HCT116 (cell line): ENCODE measurements at regions not wholly inside any gene's neighbourhood (a gene's known extent, or its start where the extent isn't known, plus 50 kb on each side); places are given as distances from the start of the nearest gene placed in this dataset.

Experiments used
- ATAC-seq: fragments of 200-7000 bp; cut with Tn5 transposase; 2 replicates; pipeline ENCODE4 v1.9.1; 2020; ENCODE audit warnings: mild to moderate bottlenecking, moderate library complexity
- BruUV-seq: library from RNA; stranded (reverse); fragments of 400-500 nt; replicated peaks from 2 replicates; lab custom pipeline; 2021; lab: Mats Ljungman, UMichigan
- CTCF ChIA-PET: fragments of 300-600 bp; sonication (Branson Sonifier 250); formaldehyde crosslinking; loops from one replicate; lab custom pipeline; 2021; ENCODE audit warnings: antibody characterized with exemption; lab: Charles Lee
- POLR2A ChIA-PET: fragments of 300-600, 350-600 bp; sonication (Branson Sonifier 250); formaldehyde crosslinking; loops from one replicate; lab custom pipeline; 2021; ENCODE audit warnings: antibody characterized with exemption; lab: Charles Lee
- RAD21 ChIA-PET, 2 experiments: fragments of 300-600 bp; sonication (Branson Sonifier 250); formaldehyde crosslinking; loops; one replicate each; lab custom pipeline; 2023; ENCODE audit warnings: low total read pairs in 2 of 2; ENCODE audit not compliant: uncharacterized antibody in 2 of 2, unreplicated experiment in 2 of 2, low non-redundant PET in 1 of 2; lab: Charles Lee
- DNase-seq: peaks from one replicate; pipeline ENCODE4 v3.0.0-alpha.2; 2010; ENCODE audit warnings: low read depth, low spot score
- H2AFZ ChIP-seq: fragments of 200-600 bp; shearing (Covaris generic), sonication (generic); 2 replicates; pipeline ENCODE4 v1.6.1; 2017; ENCODE audit warnings: low read depth, mixed run types, mixed read lengths, antibody characterized with exemption, low read length; ENCODE audit not compliant: poor library complexity, severe bottlenecking
- H3K27ac ChIP-seq: 2 replicates; pipeline ENCODE4 v1.5.1; 2012; ENCODE audit warnings: low read depth, low read length
- H3K27me3 ChIP-seq: fragments of 200-600 bp; sonication (generic); 2 replicates; pipeline ENCODE4 v1.6.1; 2016; ENCODE audit warnings: mixed run types, low read length, mixed read lengths; ENCODE audit not compliant: insufficient read depth
- H3K36me3 ChIP-seq, 2 experiments: fragments of 200-500 bp in 1 of 2; fragments of 200-600 bp in 1 of 2; sonication (Bioruptor generic) in 1 of 2; sonication (generic) in 1 of 2; 2 replicates each; pipeline versions ENCODE4 v1.5.1 to v1.6.1; 2014 to 2016; ENCODE audit warnings: low read length in 2 of 2, inconsistent platforms in 1 of 2, mixed read lengths in 1 of 2, mixed run types in 1 of 2; ENCODE audit not compliant: insufficient read depth in 2 of 2, control insufficient read depth in 1 of 2
- H3K4me1 ChIP-seq, 2 experiments: fragments of 200-600 bp in 1 of 2; sonication (generic) in 1 of 2; 2 replicates each; pipeline versions ENCODE4 v1.5.1 to v1.6.1; 2012 to 2017; ENCODE audit warnings: low read length in 2 of 2, inconsistent platforms in 1 of 2, mild to moderate bottlenecking in 1 of 2, mixed read lengths in 1 of 2, mixed run types in 1 of 2, moderate library complexity in 1 of 2; ENCODE audit not compliant: insufficient read depth in 2 of 2, control insufficient read depth in 1 of 2
- H3K4me2 ChIP-seq: fragments of 200-600 bp; sonication (generic); 2 replicates; pipeline ENCODE4 v1.6.1; 2017; ENCODE audit warnings: mixed run types, low read length, mixed read lengths
- H3K4me3 ChIP-seq, 2 experiments: fragments of 200-600 bp in 1 of 2; sonication (generic) in 1 of 2; replicated peaks in 1 of 2; 2 replicates each; pipeline ENCODE4 v1.5.1; 2011 to 2016; ENCODE audit warnings: low read length in 2 of 2, control low read depth in 1 of 2, low read depth in 1 of 2, mild to moderate bottlenecking in 1 of 2, mixed read lengths in 1 of 2, mixed run types in 1 of 2
- H3K79me2 ChIP-seq: fragments of 200-600 bp; sonication (generic); 2 replicates; pipeline ENCODE4 v1.6.1; 2017; ENCODE audit warnings: mild to moderate bottlenecking, mixed run types, low read length, moderate library complexity, mixed read lengths; ENCODE audit not compliant: insufficient read depth
- H3K9ac ChIP-seq: fragments of 200-600 bp; sonication (generic); 2 replicates; pipeline ENCODE4 v1.6.1; 2016; ENCODE audit warnings: low read length, mixed read lengths
- H3K9me2 ChIP-seq: fragments of 200-600 bp; sonication (generic), shearing (Covaris generic); 2 replicates; pipeline ENCODE4 v1.6.1; 2017; ENCODE audit warnings: mixed run types, mild to moderate bottlenecking, moderate library complexity; ENCODE audit not compliant: insufficient read depth
- H3K9me3 ChIP-seq, 2 experiments: fragments of 200-500 bp in 1 of 2; fragments of 200-600 bp in 1 of 2; sonication (Bioruptor generic) in 1 of 2; sonication (generic) in 1 of 2; 2 replicates each; pipeline ENCODE4 v1.6.1; 2014 to 2017; ENCODE audit warnings: low read length in 2 of 2, mixed read lengths in 2 of 2, inconsistent platforms in 1 of 2, low read depth in 1 of 2, mild to moderate bottlenecking in 1 of 2, mixed run types in 1 of 2, moderate library complexity in 1 of 2; ENCODE audit not compliant: control insufficient read depth in 1 of 2, insufficient read depth in 1 of 2
- H4K20me1 ChIP-seq: fragments of 200-600 bp; sonication (generic), shearing (Covaris generic); 2 replicates; pipeline ENCODE4 v1.6.1; 2017; ENCODE audit warnings: mixed run types, mild to moderate bottlenecking, moderate library complexity; ENCODE audit not compliant: insufficient read depth
- ATF3 ChIP-seq: IDR thresholded peaks from 2 replicates; pipeline ENCODE4 v1.6.1; 2012
- CBX3 ChIP-seq: IDR thresholded peaks from 2 replicates; pipeline ENCODE4 v1.6.1; 2012; ENCODE audit warnings: low read depth
- CEBPB ChIP-seq: IDR thresholded peaks from 2 replicates; pipeline ENCODE4 v1.6.1; 2012; ENCODE audit warnings: low read depth
- ELF1 ChIP-seq: IDR thresholded peaks from 2 replicates; pipeline ENCODE4 v1.6.1; 2012; ENCODE audit warnings: low read depth, borderline replicate concordance
- EZH2phosphoT487 ChIP-seq: fragments of 200-600 bp; IDR thresholded peaks from 2 replicates; pipeline ENCODE4 v1.6.1; 2018; ENCODE audit warnings: antibody characterized with exemption, borderline replicate concordance
- FOSL1 ChIP-seq: IDR thresholded peaks from 2 replicates; pipeline ENCODE4 v1.6.1; 2012; ENCODE audit warnings: low read depth
- MAX ChIP-seq: IDR thresholded peaks from 2 replicates; pipeline ENCODE4 v1.6.1; 2012
- POLR2A ChIP-seq: IDR thresholded peaks from 2 replicates; pipeline ENCODE4 v1.7.0; 2011; ENCODE audit warnings: borderline replicate concordance; ENCODE audit not compliant: insufficient read depth, insufficient read length; ENCODE audit errors: extremely low read depth
- POLR2AphosphoS5 ChIP-seq: IDR thresholded peaks from 2 replicates; pipeline ENCODE4 v1.6.1; 2011; ENCODE audit warnings: mild to moderate bottlenecking, low read depth, low read length, moderate library complexity
- RAD21 ChIP-seq: IDR thresholded peaks from 2 replicates; pipeline ENCODE4 v1.6.1; 2012; ENCODE audit warnings: low read depth, mild to moderate bottlenecking
- REST ChIP-seq: IDR thresholded peaks from 2 replicates; pipeline ENCODE4 v1.6.1; 2012; ENCODE audit warnings: low read depth
- SIN3A ChIP-seq: IDR thresholded peaks from 2 replicates; pipeline ENCODE4 v1.6.1; 2012; ENCODE audit warnings: low read depth
- SP1 ChIP-seq: IDR thresholded peaks from 2 replicates; pipeline ENCODE4 v1.6.1; 2012; ENCODE audit warnings: low read depth
- TCF7L2 ChIP-seq: IDR thresholded peaks from 2 replicates; pipeline ENCODE4 v1.7.0; 2011; ENCODE audit warnings: borderline replicate concordance, inconsistent platforms; ENCODE audit not compliant: insufficient read depth, insufficient read length; ENCODE audit errors: extremely low read depth
- YY1 ChIP-seq: IDR thresholded peaks from 2 replicates; pipeline ENCODE4 v1.6.1; 2011; ENCODE audit warnings: low read length, low read depth, moderate library complexity, mild to moderate bottlenecking; ENCODE audit not compliant: insufficient replicate concordance; ENCODE audit errors: extremely low read depth
- ZFX ChIP-seq: fragments of 450-650 bp; IDR thresholded peaks from 2 replicates; pipeline ENCODE4 v1.6.1; 2017
- ZNF274 ChIP-seq: fragments of 200-500 bp; sonication (Bioruptor generic); IDR thresholded peaks from 2 replicates; pipeline ENCODE4 v1.6.1; 2014; ENCODE audit warnings: mild to moderate bottlenecking, low read depth, low read length, inconsistent platforms
- intact Hi-C: fragments of 100-400 bp; cut with micrococcal nuclease; formaldehyde crosslinking; loops from 2 replicates; pipeline ENCODE4 v1.10.0; 2022

- ATAC-seq (no peak), DNase-seq (no peak)
- H3K36me3 ChIP-seq = no peaks in the 10 kb centered on the region
- H3K9ac ChIP-seq = no peak overlapping the region
- peaks cover 0 to 1% of the 10 kb centered on the region in 2 experiments; a peak in 1 of 4 replicates for H3K4me1 ChIP-seq
- no peaks in the 10 kb centered on the region for H3K9me3 ChIP-seq
- no peak overlapping the region for H2AFZ ChIP-seq
- CTCF ChIA-PET = no interaction called here
- no peak overlapping the region for H3K4me3 ChIP-seq
- H3K9me2 ChIP-seq = no peaks in the 10 kb centered on the region
- no peaks in the 10 kb centered on the region for H4K20me1 ChIP-seq
- H3K4me2 ChIP-seq = no peak overlapping the region
- peaks cover 2% of the 10 kb centered on the region; the same call in 1 of the 2 replicates for H3K27me3 ChIP-seq
- H3K27ac ChIP-seq = no peak overlapping the region
- RAD21 ChIA-PET = no interaction called here
- intact Hi-C loops = no loop called here
- POLR2A ChIA-PET = no interaction called here
- TF ChIP-seq ELF1 (no peak), ZFX (no peak), FOSL1 (no peak), CEBPB (no peak), SIN3A (no peak)
- BruUV-seq = no TSS peak
- no peaks in the 10 kb centered on the region for H3K79me2 ChIP-seq
Measured at GRCh38 chr1:208450958-208451357, 206.8 kb upstream of the PLXNA2 start.

GRCh38 chr1:208455821-208456220 is 211.6 kb upstream of the PLXNA2 start:
- intact Hi-C loops = no loop called here
- CTCF ChIA-PET = no interaction called here
- no peak for ATAC-seq
- RAD21 ChIA-PET = no interaction called here
- H2AFZ ChIP-seq = no peak overlapping the region
- H4K20me1 ChIP-seq = no peaks in the 10 kb centered on the region
- H3K9me3 ChIP-seq = no peaks in the 10 kb centered on the region
- DNase-seq = no peak
- POLR2A ChIA-PET = no interaction called here
- H3K9me2 ChIP-seq = no peaks in the 10 kb centered on the region
- no peak overlapping the region for H3K4me2 ChIP-seq
- BruUV-seq = no TSS peak
- H3K27me3 ChIP-seq = peaks cover under 1% of the 10 kb centered on the region; the same call in 1 of the 2 replicates
- no peaks in the 10 kb centered on the region for H3K36me3 ChIP-seq
- no peak overlapping the region for H3K9ac ChIP-seq
- TF ChIP-seq MAX (no peak), POLR2A (no peak), ELF1 (no peak), ZFX (no peak), FOSL1 (no peak), ZNF274 (no peak), TCF7L2 (no peak), ATF3 (no peak), EZH2phosphoT487 (no peak), POLR2AphosphoS5 (no peak), RAD21 (no peak), SP1 (no peak), REST (no peak), CBX3 (no peak), YY1 (no peak)
- no peaks in the 10 kb centered on the region for H3K79me2 ChIP-seq
- H3K4me1 ChIP-seq = no peaks in the 10 kb centered on the region
- H3K27ac ChIP-seq = no peak overlapping the region
- H3K4me3 ChIP-seq = no peak overlapping the region
